K562 (cell line): ENCODE measurements at regions not wholly inside any gene's neighbourhood (a gene's known extent, or its start where the extent isn't known, plus 50 kb on each side); places are given as distances from the start of the nearest gene placed in this dataset.

Experiments used
- ATAC-seq: fragments of 200-7000 bp; cut with Tn5 transposase; 3 replicates; pipeline ENCODE4 v1.9.1; 2020; ENCODE audit warnings: moderate library complexity
- BruUV-seq: library from RNA; stranded (reverse); fragments of 400-500 nt; replicated peaks from 2 replicates; lab custom pipeline; 2021; lab: Mats Ljungman, UMichigan
- CTCF ChIA-PET: fragments of 300-600 bp; formaldehyde crosslinking; extraction: SDS; loops from one replicate; lab custom pipeline; 2021; ENCODE audit warnings: low intra/inter-chr PET ratio; lab: Yijun Ruan, JAX
- POLR2A ChIA-PET: fragments of 300-600, 350-650 bp; sonication (Branson Sonifier 250); formaldehyde crosslinking; extraction: SDS; loops from one replicate; lab custom pipeline; 2021; ENCODE audit warnings: antibody characterized with exemption, inconsistent platforms; lab: Yijun Ruan, JAX
- DNase-seq, 4 experiments: peaks; one replicate each; pipeline versions ENCODE4 v3.0.0 to v3.0.0-alpha.2; 2011 to 2018; ENCODE audit warnings: low spot score in 3 of 4, mixed read lengths in 3 of 4; ENCODE audit errors: extremely low read depth in 1 of 4
- FAIRE-seq: peaks from 2 replicates; lab custom pipeline; 2011; peaks lifted over from hg19 to GRCh38; lab: Jason Lieb, UNC
- H2AFZ ChIP-seq: 2 replicates; pipeline ENCODE4 v1.6.0; 2011; ENCODE audit warnings: low read depth, low read length, control low read depth, inconsistent platforms
- H3K27ac ChIP-seq: fragments of 200-600 bp; 3 replicates; pipeline ENCODE4 v1.8.0; 2011; ENCODE audit warnings: low read depth, mild to moderate bottlenecking, control low read depth, inconsistent platforms, low read length, moderate library complexity, mixed read lengths; ENCODE audit errors: extremely low read depth
- H3K27me3 ChIP-seq, 2 experiments: fragments of 300-600 bp in 1 of 2; 2 replicates in 1 of 2; 3 replicates in 1 of 2; pipeline versions ENCODE4 v1.6.0 to v1.8.0; 2011; ENCODE audit warnings: inconsistent platforms in 2 of 2, low read length in 2 of 2, mild to moderate bottlenecking in 1 of 2, mixed read lengths in 1 of 2, moderate library complexity in 1 of 2; ENCODE audit not compliant: control insufficient read depth in 2 of 2, insufficient read depth in 2 of 2
- H3K36me3 ChIP-seq: fragments of 300-600 bp; 3 replicates; pipeline ENCODE4 v1.8.0; 2011; ENCODE audit warnings: mild to moderate bottlenecking, low read length, inconsistent platforms; ENCODE audit not compliant: control insufficient read depth, insufficient read depth
- H3K4me1 ChIP-seq, 2 experiments: fragments of 200-600 bp in 1 of 2; replicated peaks in 1 of 2; 2 replicates in 1 of 2; 3 replicates in 1 of 2; pipeline versions ENCODE4 v1.5.1 to v1.8.0; 2011; ENCODE audit warnings: inconsistent platforms in 2 of 2, low read length in 2 of 2, mild to moderate bottlenecking in 1 of 2, mixed read lengths in 1 of 2, moderate library complexity in 1 of 2; ENCODE audit not compliant: control insufficient read depth in 2 of 2, insufficient read depth in 2 of 2
- H3K4me2 ChIP-seq: 2 replicates; pipeline ENCODE4 v1.6.1; 2011; ENCODE audit warnings: low read length, control low read depth, inconsistent platforms, mixed read lengths; ENCODE audit not compliant: insufficient read depth
- H3K4me3 ChIP-seq: fragments of 200-600 bp; sonication (generic), shearing (Covaris generic); 2 replicates; pipeline ENCODE4 v1.5.1; 2016; ENCODE audit warnings: control low read depth, inconsistent platforms
- H3K79me2 ChIP-seq: fragments of 200-600 bp; 3 replicates; pipeline ENCODE4 v1.8.0; 2011; ENCODE audit warnings: low read length, inconsistent platforms; ENCODE audit not compliant: control insufficient read depth, insufficient read depth
- H3K9ac ChIP-seq, 2 experiments: 2 replicates each; pipeline versions ENCODE4 v1.6.0 to v1.6.1; 2011; ENCODE audit warnings: low read depth in 2 of 2, low read length in 2 of 2, control low read depth in 1 of 2, inconsistent platforms in 1 of 2, mild to moderate bottlenecking in 1 of 2, mixed read lengths in 1 of 2; ENCODE audit not compliant: insufficient read depth in 1 of 2
- H3K9me1 ChIP-seq: one replicate; pipeline ENCODE4 v1.6.0; 2011; ENCODE audit warnings: inconsistent platforms, mild to moderate bottlenecking, low read length, moderate library complexity; ENCODE audit not compliant: control insufficient read depth, insufficient read depth
- H3K9me3 ChIP-seq: replicated peaks from 2 replicates; pipeline ENCODE4 v1.5.1; 2011; ENCODE audit warnings: low read depth, low read length, inconsistent platforms; ENCODE audit not compliant: control insufficient read depth, insufficient read depth
- H4K20me1 ChIP-seq: replicated peaks from 2 replicates; pipeline ENCODE4 v1.6.1; 2011; ENCODE audit warnings: low read length, inconsistent platforms, mixed read lengths; ENCODE audit not compliant: control insufficient read depth, insufficient read depth
- C11orf30 ChIP-seq: fragments of 450-650 bp; IDR thresholded peaks from 2 replicates; pipeline ENCODE4 v1.6.1; 2016; ENCODE audit warnings: low read depth, mild to moderate bottlenecking
- CCNT2 ChIP-seq: IDR thresholded peaks from 2 replicates; pipeline ENCODE4 v1.6.1; 2011; ENCODE audit warnings: borderline replicate concordance, low read depth, mild to moderate bottlenecking, moderate library complexity, mixed read lengths, low read length; ENCODE audit not compliant: insufficient read length; ENCODE audit errors: extremely low read depth
- DPF2 ChIP-seq: fragments of 450-650 bp; IDR thresholded peaks from 2 replicates; pipeline ENCODE4 v1.6.1; 2016
- KAT2B ChIP-seq: IDR thresholded peaks from one replicate; pipeline ENCODE4 v1.6.1; 2012; ENCODE audit warnings: low read depth, mild to moderate bottlenecking, control low read depth, inconsistent platforms, low read length, moderate library complexity
- POLR2H ChIP-seq: IDR thresholded peaks from 2 replicates; pipeline ENCODE4 v1.6.1; 2016; ENCODE audit warnings: missing genetic modification characterization, low read depth, mild to moderate bottlenecking, control low read depth, missing compliant biosample characterization, moderate library complexity
- ZBTB17 ChIP-seq: fragments of 450-650 bp; formaldehyde crosslinking; IDR thresholded peaks from 2 replicates; pipeline ENCODE4 v1.4.0; 2020; ENCODE audit warnings: mild to moderate bottlenecking
- ZBTB8A ChIP-seq: fragments of 450-650 bp; IDR thresholded peaks from 2 replicates; pipeline ENCODE4 v1.6.1; 2018; ENCODE audit warnings: mild to moderate bottlenecking, moderate library complexity; ENCODE audit not compliant: partially characterized antibody
- ZNF224 ChIP-seq: sonication (generic); formaldehyde crosslinking; IDR thresholded peaks from 2 replicates; pipeline ENCODE4 v1.8.0; 2022; ENCODE audit warnings: mild to moderate bottlenecking, missing genetic modification reagents
- ZNF232 ChIP-seq: sonication (generic); formaldehyde crosslinking; IDR thresholded peaks from 2 replicates; pipeline ENCODE4 v1.8.0; 2022; ENCODE audit warnings: mild to moderate bottlenecking, missing genetic modification reagents
- ZNF263 ChIP-seq: sonication (generic); formaldehyde crosslinking; IDR thresholded peaks from 2 replicates; pipeline ENCODE4 v1.8.0; 2022; ENCODE audit warnings: mild to moderate bottlenecking, missing genetic modification reagents, borderline replicate concordance
- ZNF696 ChIP-seq: fragments of 250-450 bp; sonication (Bioruptor Pico); conservative IDR thresholded peaks from 2 replicates; pipeline ENCODE4 v1.4.0; 2020; ENCODE audit warnings: mild to moderate bottlenecking, moderate library complexity
- ZSCAN32 ChIP-seq: fragments of 450-650 bp; formaldehyde crosslinking; IDR thresholded peaks from 2 replicates; pipeline ENCODE4 v1.4.0; 2020; ENCODE audit warnings: mild to moderate bottlenecking, moderate library complexity
- WGBS: fragments of 100-300 bp; shearing (Covaris generic); methylation state at CpG from one replicate; pipeline ENCODE4 v1.1.6; 2016; ENCODE audit warnings: low coverage, mixed read lengths; ENCODE audit not compliant: insufficient coverage; ENCODE audit errors: missing lambda C conversion rate; 5-methylcytosine and 5-hydroxymethylcytosine counted together
- in situ Hi-C: fragments of 300-500 bp; cut with MboI; formaldehyde crosslinking; loops from 4 replicates; pipeline ENCODE4 v1.15.0; 2018; ENCODE audit warnings: inconsistent platforms, mixed read lengths
- intact Hi-C: fragments of 100-400 bp; cut with micrococcal nuclease; formaldehyde crosslinking; loops from 2 replicates; pipeline ENCODE4 v1.14.2; 2022
- TF ChIP-seq, protein P1 (sequence below): sonication (generic); formaldehyde crosslinking; IDR thresholded peaks from 2 replicates; pipeline ENCODE4 v1.8.0; 2022; ENCODE audit warnings: mild to moderate bottlenecking, missing genetic modification reagents
- TF ChIP-seq, protein P2 (sequence below): fragments of 450-650 bp; IDR thresholded peaks from 2 replicates; pipeline ENCODE4 v1.6.1; 2017; ENCODE audit warnings: mild to moderate bottlenecking, moderate library complexity
- TF ChIP-seq, protein P3 (sequence below): fragments of 450-650 bp; IDR thresholded peaks from 2 replicates; pipeline ENCODE4 v1.6.1; 2016; ENCODE audit warnings: borderline replicate concordance

DNA sequence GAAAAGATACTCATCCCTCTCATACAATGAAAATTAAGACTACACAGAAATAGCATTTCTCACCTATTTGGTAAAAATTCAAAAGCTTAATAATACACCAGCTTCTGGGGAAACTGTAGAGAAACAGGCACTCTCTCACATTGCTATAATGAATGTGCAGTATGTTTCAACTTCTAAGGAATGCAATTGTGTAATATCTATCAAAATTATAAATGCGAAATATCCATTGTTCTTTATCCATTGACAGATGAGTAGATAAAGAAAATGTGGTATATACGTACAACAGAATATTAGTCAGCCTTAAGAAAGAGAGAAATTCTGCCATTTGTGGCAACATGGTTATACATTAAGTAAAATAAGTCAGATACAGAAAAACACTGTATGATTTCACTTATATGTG lies 101.4 kb upstream of the OR9G4 start:
- no peaks in the 10 kb centered on the region for H3K79me2 ChIP-seq
- BruUV-seq = no TSS peak
- DNase-seq (no peak), ATAC-seq (no peak), FAIRE-seq (no peak)
- ChIA-PET CTCF (no interaction called here), POLR2A (interaction anchor here (0.7 kb wide), 1 partner anchor 503 kb away, joined by 4 read pairs; no protein-coding TSS in a partner anchor)
- H3K27ac ChIP-seq = no peak overlapping the region
- H3K9me3 ChIP-seq = no peaks in the 10 kb centered on the region
- no peaks in the 10 kb centered on the region for H3K4me1 ChIP-seq
- H3K36me3 ChIP-seq = no peaks in the 10 kb centered on the region
- H4K20me1 ChIP-seq = no peaks in the 10 kb centered on the region
- intact Hi-C loops = no loop called here
- H3K9me1 ChIP-seq = no peaks in the 10 kb centered on the region
- no peak overlapping the region for H2AFZ ChIP-seq
- no peak overlapping the region for H3K4me2 ChIP-seq
- 3% methylated on average over 2 of the region's 2 CpGs for WGBS
- TF ChIP-seq, protein P1, sequence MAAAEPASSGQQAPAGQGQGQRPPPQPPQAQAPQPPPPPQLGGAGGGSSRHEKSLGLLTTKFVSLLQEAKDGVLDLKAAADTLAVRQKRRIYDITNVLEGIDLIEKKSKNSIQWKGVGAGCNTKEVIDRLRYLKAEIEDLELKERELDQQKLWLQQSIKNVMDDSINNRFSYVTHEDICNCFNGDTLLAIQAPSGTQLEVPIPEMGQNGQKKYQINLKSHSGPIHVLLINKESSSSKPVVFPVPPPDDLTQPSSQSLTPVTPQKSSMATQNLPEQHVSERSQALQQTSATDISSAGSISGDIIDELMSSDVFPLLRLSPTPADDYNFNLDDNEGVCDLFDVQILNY (CRISPR knock-in tag) = no peak
- TF ChIP-seq ZBTB17 (no peak), KAT2B (no peak), ZNF232 (CRISPR knock-in tag) (no peak), CCNT2 (no peak), ZNF224 (no peak), POLR2H (tag) (no peak), ZNF696 (CRISPR knock-in tag) (no peak), DPF2 (no peak), ZBTB8A (no peak), ZSCAN32 (CRISPR knock-in tag) (no peak), C11orf30 (no peak), ZNF263 (CRISPR knock-in tag) (no peak)
- TF ChIP-seq, protein P2, sequence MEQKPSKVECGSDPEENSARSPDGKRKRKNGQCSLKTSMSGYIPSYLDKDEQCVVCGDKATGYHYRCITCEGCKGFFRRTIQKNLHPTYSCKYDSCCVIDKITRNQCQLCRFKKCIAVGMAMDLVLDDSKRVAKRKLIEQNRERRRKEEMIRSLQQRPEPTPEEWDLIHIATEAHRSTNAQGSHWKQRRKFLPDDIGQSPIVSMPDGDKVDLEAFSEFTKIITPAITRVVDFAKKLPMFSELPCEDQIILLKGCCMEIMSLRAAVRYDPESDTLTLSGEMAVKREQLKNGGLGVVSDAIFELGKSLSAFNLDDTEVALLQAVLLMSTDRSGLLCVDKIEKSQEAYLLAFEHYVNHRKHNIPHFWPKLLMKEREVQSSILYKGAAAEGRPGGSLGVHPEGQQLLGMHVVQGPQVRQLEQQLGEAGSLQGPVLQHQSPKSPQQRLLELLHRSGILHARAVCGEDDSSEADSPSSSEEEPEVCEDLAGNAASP = no peak
- TF ChIP-seq, protein P3, sequence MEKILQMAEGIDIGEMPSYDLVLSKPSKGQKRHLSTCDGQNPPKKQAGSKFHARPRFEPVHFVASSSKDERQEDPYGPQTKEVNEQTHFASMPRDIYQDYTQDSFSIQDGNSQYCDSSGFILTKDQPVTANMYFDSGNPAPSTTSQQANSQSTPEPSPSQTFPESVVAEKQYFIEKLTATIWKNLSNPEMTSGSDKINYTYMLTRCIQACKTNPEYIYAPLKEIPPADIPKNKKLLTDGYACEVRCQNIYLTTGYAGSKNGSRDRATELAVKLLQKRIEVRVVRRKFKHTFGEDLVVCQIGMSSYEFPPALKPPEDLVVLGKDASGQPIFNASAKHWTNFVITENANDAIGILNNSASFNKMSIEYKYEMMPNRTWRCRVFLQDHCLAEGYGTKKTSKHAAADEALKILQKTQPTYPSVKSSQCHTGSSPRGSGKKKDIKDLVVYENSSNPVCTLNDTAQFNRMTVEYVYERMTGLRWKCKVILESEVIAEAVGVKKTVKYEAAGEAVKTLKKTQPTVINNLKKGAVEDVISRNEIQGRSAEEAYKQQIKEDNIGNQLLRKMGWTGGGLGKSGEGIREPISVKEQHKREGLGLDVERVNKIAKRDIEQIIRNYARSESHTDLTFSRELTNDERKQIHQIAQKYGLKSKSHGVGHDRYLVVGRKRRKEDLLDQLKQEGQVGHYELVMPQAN = no peak
- no peak overlapping the region for H3K4me3 ChIP-seq
- in situ Hi-C loops = no loop called here
- no peak overlapping the region for H3K9ac ChIP-seq
- H3K27me3 ChIP-seq = no peaks in the 10 kb centered on the region
